ENCODE measurements at regions not wholly inside any gene's neighbourhood (a gene's known extent, or its start where the extent isn't known, plus 50 kb on each side); places are given as distances from the start of the nearest gene placed in this dataset.

GRCh38 chr2:122414902-122415301 is 659.5 kb downstream of the TSN start:
- Histone ChIP-seq H3K27me3 (ENCODE audit: control insufficient read depth, insufficient read depth, low read length) (no peaks in the 10 kb centered on the region), H3K9ac (ENCODE audit: low read length) (no peak overlapping the region), H3K4me3 (ENCODE audit: low read length) (no peak overlapping the region), H3K4me1 (ENCODE audit: control insufficient read depth, insufficient read depth, low read length) (no peaks in the 10 kb centered on the region), H3K27ac (ENCODE audit: low read depth, low read length) (no peak overlapping the region), H3K36me3 (ENCODE audit: control insufficient read depth, insufficient read depth, low read length) (no peaks in the 10 kb centered on the region)

- Histone ChIP-seq H3K27ac (ENCODE audit: low read depth, low read length) (no peak overlapping the region), H3K4me1 (ENCODE audit: control insufficient read depth, insufficient read depth, low read length) (no peaks in the 10 kb centered on the region), H3K9ac (ENCODE audit: low read length) (no peak overlapping the region), H3K27me3 (ENCODE audit: control insufficient read depth, insufficient read depth, low read length) (no peaks in the 10 kb centered on the region), H3K36me3 (ENCODE audit: control insufficient read depth, insufficient read depth, low read length) (no peaks in the 10 kb centered on the region), H3K4me3 (ENCODE audit: low read length) (no peak overlapping the region)
Measured at GRCh38 chr2:122417114-122417513, 661.7 kb downstream of the TSN start.

GRCh38 chr2:122421775-122422174 is 666.3 kb downstream of the TSN start:
- no peaks in the 10 kb centered on the region for H3K36me3 ChIP-seq (ENCODE audit: control insufficient read depth, insufficient read depth, low read length)
- H3K9ac ChIP-seq (ENCODE audit: low read length): no peak overlapping the region
- no peaks in the 10 kb centered on the region for H3K4me1 ChIP-seq (ENCODE audit: control insufficient read depth, insufficient read depth, low read length)
- no peak overlapping the region for H3K4me3 ChIP-seq (ENCODE audit: low read length)
- H3K27ac ChIP-seq (ENCODE audit: low read depth, low read length): no peak overlapping the region
- no peaks in the 10 kb centered on the region for H3K27me3 ChIP-seq (ENCODE audit: control insufficient read depth, insufficient read depth, low read length)

GRCh38 chr2:122422384-122422991 is 667.0 kb downstream of the TSN start:
- Histone ChIP-seq H3K27ac (ENCODE audit: low read depth, low read length) (no peak overlapping the region), H3K9ac (ENCODE audit: low read length) (no peak overlapping the region), H3K27me3 (ENCODE audit: control insufficient read depth, insufficient read depth, low read length) (no peaks in the 10 kb centered on the region), H3K36me3 (ENCODE audit: control insufficient read depth, insufficient read depth, low read length) (no peaks in the 10 kb centered on the region), H3K4me1 (ENCODE audit: control insufficient read depth, insufficient read depth, low read length) (no peaks in the 10 kb centered on the region), H3K4me3 (ENCODE audit: low read length) (no peak overlapping the region)

GRCh38 chr2:122423934-122424333 is 668.5 kb downstream of the TSN start:
- Histone ChIP-seq H3K27me3 (ENCODE audit: control insufficient read depth, insufficient read depth, low read length) (no peaks in the 10 kb centered on the region), H3K4me1 (ENCODE audit: control insufficient read depth, insufficient read depth, low read length) (no peaks in the 10 kb centered on the region), H3K27ac (ENCODE audit: low read depth, low read length) (no peak overlapping the region), H3K4me3 (ENCODE audit: low read length) (no peak overlapping the region), H3K36me3 (ENCODE audit: control insufficient read depth, insufficient read depth, low read length) (no peaks in the 10 kb centered on the region), H3K9ac (ENCODE audit: low read length) (no peak overlapping the region)

GRCh38 chr2:122433123-122433754 is 677.8 kb downstream of the TSN start:
- no peak overlapping the region for H3K4me3 ChIP-seq (ENCODE audit: low read length)
- H3K4me1 ChIP-seq (ENCODE audit: control insufficient read depth, insufficient read depth, low read length): no peaks in the 10 kb centered on the region
- no peaks in the 10 kb centered on the region for H3K27me3 ChIP-seq (ENCODE audit: control insufficient read depth, insufficient read depth, low read length)
- H3K27ac ChIP-seq (ENCODE audit: low read depth, low read length): no peak overlapping the region
- H3K9ac ChIP-seq (ENCODE audit: low read length): no peak overlapping the region
- no peaks in the 10 kb centered on the region for H3K36me3 ChIP-seq (ENCODE audit: control insufficient read depth, insufficient read depth, low read length)

- Histone ChIP-seq H3K27me3 (ENCODE audit: control insufficient read depth, insufficient read depth, low read length) (no peaks in the 10 kb centered on the region), H3K4me3 (ENCODE audit: low read length) (no peak overlapping the region), H3K9ac (ENCODE audit: low read length) (no peak overlapping the region), H3K36me3 (ENCODE audit: control insufficient read depth, insufficient read depth, low read length) (no peaks in the 10 kb centered on the region), H3K4me1 (ENCODE audit: control insufficient read depth, insufficient read depth, low read length) (no peaks in the 10 kb centered on the region), H3K27ac (ENCODE audit: low read depth, low read length) (no peak overlapping the region)
Measured at GRCh38 chr2:122445003-122445402, 689.6 kb downstream of the TSN start.

GRCh38 chr2:122446761-122447160 is 691.3 kb downstream of the TSN start:
- Histone ChIP-seq H3K4me3 (ENCODE audit: low read length) (no peak overlapping the region), H3K9ac (ENCODE audit: low read length) (no peak overlapping the region), H3K4me1 (ENCODE audit: control insufficient read depth, insufficient read depth, low read length) (no peaks in the 10 kb centered on the region), H3K27ac (ENCODE audit: low read depth, low read length) (no peak overlapping the region), H3K36me3 (ENCODE audit: control insufficient read depth, insufficient read depth, low read length) (no peaks in the 10 kb centered on the region), H3K27me3 (ENCODE audit: control insufficient read depth, insufficient read depth, low read length) (no peaks in the 10 kb centered on the region)

GRCh38 chr2:122447237-122447636 is 691.8 kb downstream of the TSN start:
- Histone ChIP-seq H3K36me3 (ENCODE audit: control insufficient read depth, insufficient read depth, low read length) (no peaks in the 10 kb centered on the region), H3K27me3 (ENCODE audit: control insufficient read depth, insufficient read depth, low read length) (no peaks in the 10 kb centered on the region), H3K4me3 (ENCODE audit: low read length) (no peak overlapping the region), H3K27ac (ENCODE audit: low read depth, low read length) (no peak overlapping the region), H3K4me1 (ENCODE audit: control insufficient read depth, insufficient read depth, low read length) (no peaks in the 10 kb centered on the region), H3K9ac (ENCODE audit: low read length) (no peak overlapping the region)

- no peak overlapping the region for H3K9ac ChIP-seq (ENCODE audit: low read length)
- H3K36me3 ChIP-seq (ENCODE audit: control insufficient read depth, insufficient read depth, low read length): no peaks in the 10 kb centered on the region
- H3K27ac ChIP-seq (ENCODE audit: low read depth, low read length): no peak overlapping the region
- H3K4me3 ChIP-seq (ENCODE audit: low read length): no peak overlapping the region
- no peaks in the 10 kb centered on the region for H3K27me3 ChIP-seq (ENCODE audit: control insufficient read depth, insufficient read depth, low read length)
- no peaks in the 10 kb centered on the region for H3K4me1 ChIP-seq (ENCODE audit: control insufficient read depth, insufficient read depth, low read length)
Measured at GRCh38 chr2:122451040-122451439, 695.6 kb downstream of the TSN start.

GRCh38 chr2:122451697-122452096 is 696.2 kb downstream of the TSN start:
- H3K9ac ChIP-seq (ENCODE audit: low read length): no peak overlapping the region

GRCh38 chr2:122469147-122469546 is 713.7 kb downstream of the TSN start:
- Histone ChIP-seq H3K27ac (ENCODE audit: low read depth, low read length) (no peak overlapping the region), H3K36me3 (ENCODE audit: control insufficient read depth, insufficient read depth, low read length) (no peaks in the 10 kb centered on the region), H3K4me1 (ENCODE audit: control insufficient read depth, insufficient read depth, low read length) (peaks cover 2% of the 10 kb centered on the region), H3K4me3 (ENCODE audit: low read length) (no peak overlapping the region), H3K27me3 (ENCODE audit: control insufficient read depth, insufficient read depth, low read length) (peaks cover 2% of the 10 kb centered on the region), H3K9ac (ENCODE audit: low read length) (no peak overlapping the region)

More at GRCh38 chr2:122451697-122452096, 696.2 kb downstream of the TSN start:
- H3K27ac ChIP-seq (ENCODE audit: low read depth, low read length): no peak overlapping the region
- no peaks in the 10 kb centered on the region for H3K36me3 ChIP-seq (ENCODE audit: control insufficient read depth, insufficient read depth, low read length)
- H3K4me3 ChIP-seq (ENCODE audit: low read length): no peak overlapping the region
- no peaks in the 10 kb centered on the region for H3K4me1 ChIP-seq (ENCODE audit: control insufficient read depth, insufficient read depth, low read length)
- H3K27me3 ChIP-seq (ENCODE audit: control insufficient read depth, insufficient read depth, low read length): no peaks in the 10 kb centered on the region

GRCh38 chr2:122471753-122472152 is 716.3 kb downstream of the TSN start:
- Histone ChIP-seq H3K4me3 (ENCODE audit: low read length) (no peak overlapping the region), H3K27ac (ENCODE audit: low read depth, low read length) (no peak overlapping the region), H3K4me1 (ENCODE audit: control insufficient read depth, insufficient read depth, low read length) (peaks cover 2% of the 10 kb centered on the region), H3K27me3 (ENCODE audit: control insufficient read depth, insufficient read depth, low read length) (no peaks in the 10 kb centered on the region), H3K9ac (ENCODE audit: low read length) (no peak overlapping the region), H3K36me3 (ENCODE audit: control insufficient read depth, insufficient read depth, low read length) (no peaks in the 10 kb centered on the region)

Data from rectal smooth muscle tissue (tissue), 1 donor.